Left ventricle myocardium superior (tissue), 1 donor: ENCODE measurements at regions not wholly inside any gene's neighbourhood (a gene's known extent, or its start where the extent isn't known, plus 50 kb on each side); places are given as distances from the start of the nearest gene placed in this dataset.
A peak's percentile ranks its signal among the peaks of the same experiment; 100 is the strongest.
"Not testable (repeated sequence)": the region's sequence is repeated elsewhere in the genome, so short reads cannot be mapped to it uniquely, and the experiment has no call there.

Experiments
- ATAC-seq: fragments of 200-7000 bp; cut with Tn5 transposase; one replicate; pipeline ENCODE4 v1.9.1; 2020; ENCODE audit warnings: mild to moderate bottlenecking, moderate library complexity
- DNase-seq: peaks from one replicate; pipeline ENCODE4 v3.0.0-alpha.2; 2020
- intact Hi-C: fragments of 100-400 bp; cut with micrococcal nuclease; formaldehyde crosslinking; loops from one replicate; pipeline ENCODE4 v1.11.0; 2022
- donor health status: DM: no; HTN: yes; CAD: no; lungs with severe emphysema.

DNA sequence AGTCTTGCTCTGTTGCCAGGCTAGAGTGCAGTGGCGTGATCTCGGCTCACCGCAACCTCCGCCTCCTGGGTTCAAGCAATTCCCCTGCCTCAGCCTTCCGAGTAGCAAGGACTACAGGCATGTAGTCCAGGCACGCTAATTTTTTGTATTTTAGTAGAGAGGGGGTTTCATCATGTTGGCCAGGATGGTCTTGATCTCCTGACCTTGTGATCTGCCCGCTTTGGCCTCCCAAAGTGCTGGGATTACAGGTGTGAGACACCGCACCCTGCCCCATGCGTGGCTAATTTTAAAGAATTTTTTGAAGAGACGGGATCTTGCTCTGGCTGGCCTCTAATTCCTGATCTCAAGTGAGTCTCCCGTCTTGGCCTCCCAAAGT lies 168.8 kb upstream of the ZNF217 start:
- ATAC-seq, intact Hi-C loops: not testable (repeated sequence)

DNA sequence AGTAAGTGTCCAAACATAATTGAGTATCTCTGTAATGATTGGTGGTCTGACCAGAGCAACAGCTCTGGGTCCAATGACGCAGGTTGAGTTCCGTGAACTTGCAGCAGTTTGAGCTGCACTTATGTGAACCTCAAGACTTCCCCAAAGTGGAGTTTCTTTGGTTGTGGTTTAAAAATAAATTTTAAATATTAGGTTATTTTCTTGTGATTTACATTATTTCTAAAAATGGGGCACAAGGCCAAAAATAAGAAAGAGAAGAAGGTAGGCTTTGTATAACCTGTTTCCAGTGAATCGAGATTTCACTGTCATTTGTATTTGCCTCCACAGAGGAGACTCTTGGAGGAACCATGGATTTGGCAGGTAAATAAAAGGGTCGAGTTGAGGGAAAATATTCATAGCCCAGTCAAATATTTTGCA lies 166.4 kb upstream of the ZNF217 start:
- ATAC-seq = no peak

More for the DNA sequence above, 168.8 kb upstream of the ZNF217 start:
- not testable (repeated sequence) for DNase-seq

GRCh38 chr20:53757472-53757913 lies 163.9 kb upstream of the ZNF217 start:
- DNase-seq (no peak), ATAC-seq (no peak)
- intact Hi-C loops = no loop called here

More for the DNA sequence above, 166.4 kb upstream of the ZNF217 start:
- no peak for DNase-seq
- intact Hi-C loops = no loop called here

GRCh38 chr20:53755733-53756531 lies 162.3 kb upstream of the ZNF217 start:
- ATAC-seq (no peak), DNase-seq (no peak)
- intact Hi-C loops = no loop called here

DNA sequence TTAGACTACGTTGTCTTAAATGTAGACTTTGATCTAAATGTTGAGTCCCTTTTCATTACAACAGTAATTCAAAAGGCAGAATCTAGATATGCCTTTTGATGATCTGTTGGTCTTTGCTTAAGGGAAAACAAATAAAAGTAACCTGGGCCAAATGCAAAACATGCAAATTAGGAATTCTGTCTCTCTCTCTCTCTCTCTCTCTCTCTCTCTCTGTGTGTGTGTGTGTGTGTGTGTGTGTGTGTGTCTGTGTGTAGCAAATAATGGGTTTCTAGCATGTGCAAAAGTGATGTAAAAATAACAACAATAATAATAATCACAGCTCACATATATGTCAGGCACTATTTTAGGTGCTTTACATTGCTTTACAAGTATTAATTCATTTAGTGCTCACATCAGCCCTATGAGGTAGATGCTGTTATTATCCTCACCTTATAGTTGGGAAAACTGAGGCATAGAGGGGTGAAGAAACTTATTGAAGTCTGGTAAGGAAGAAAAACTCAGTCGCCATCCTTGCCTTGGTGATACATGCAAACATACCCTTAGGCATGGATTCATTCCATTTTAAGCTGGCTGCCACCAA lies 160.3 kb upstream of the ZNF217 start:
- no peak for DNase-seq
- intact Hi-C loops = no loop called here
- ATAC-seq = no peak

- intact Hi-C loops = no loop called here
- ATAC-seq = no peak
- no peak for DNase-seq
Measured at GRCh38 chr20:53752971-53753879, 159.6 kb upstream of the ZNF217 start.

GRCh38 chr20:53752583-53752970 lies 158.9 kb upstream of the ZNF217 start:
- ATAC-seq (no peak), DNase-seq (no peak)
- intact Hi-C loops = no loop called here

DNA sequence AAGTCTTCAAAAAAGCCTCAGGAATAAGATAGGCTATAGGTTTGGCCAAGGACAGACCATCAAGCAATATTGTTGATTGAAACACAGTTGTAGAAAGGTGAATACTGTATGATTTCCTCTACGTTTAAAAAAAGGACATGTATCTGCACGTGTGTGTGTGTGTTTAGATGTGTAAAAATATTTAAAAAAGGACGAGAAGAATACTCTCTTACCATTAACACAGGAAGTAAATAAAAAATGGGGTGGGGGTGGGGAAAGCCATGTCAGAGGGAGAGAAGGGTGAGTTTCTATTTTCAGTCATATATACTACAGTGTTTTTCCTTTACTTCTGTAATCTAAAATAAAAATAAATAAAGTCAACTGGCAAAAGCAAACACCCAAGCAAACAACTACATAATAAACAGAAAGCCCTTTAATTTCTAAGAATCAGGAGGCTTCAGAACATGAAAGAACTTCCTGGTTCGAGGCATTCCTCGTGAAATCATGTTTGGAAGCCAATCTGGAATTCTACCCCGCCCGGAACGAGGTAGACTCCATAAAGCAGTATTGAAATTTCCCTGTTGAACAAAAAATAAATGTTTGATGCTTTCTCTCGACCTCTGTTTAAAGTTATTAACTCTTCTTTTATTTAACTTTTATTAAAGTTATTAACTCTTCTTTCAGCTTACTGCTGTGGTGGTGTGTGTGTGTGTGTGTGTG lies 158.1 kb upstream of the ZNF217 start:
- DNase-seq = no peak
- ATAC-seq = no peak
- intact Hi-C loops = no loop called here

- intact Hi-C loops = no loop called here
- DNase-seq = no peak
- ATAC-seq = peak; percentile 38
Measured at GRCh38 chr20:53750827-53751619, 157.4 kb upstream of the ZNF217 start.

DNA sequence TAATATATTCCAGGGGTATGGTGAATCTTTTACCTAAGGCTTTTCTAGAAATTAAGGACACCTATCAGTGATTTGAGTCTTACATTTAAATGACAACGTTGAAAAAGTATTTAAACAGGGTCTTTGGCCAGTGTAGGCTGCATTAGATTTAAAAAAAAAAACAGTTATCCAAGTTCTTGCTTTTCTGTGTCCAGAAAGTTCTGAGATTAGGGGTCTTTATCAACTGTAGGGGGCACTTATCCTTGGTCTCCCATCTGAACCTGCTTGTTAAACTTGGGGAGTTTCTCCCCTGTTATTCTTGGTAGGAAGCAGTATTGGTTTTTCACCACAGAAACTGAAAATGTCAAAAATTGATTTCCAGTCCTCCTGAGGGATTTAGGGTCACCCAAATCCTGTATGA lies 155.9 kb upstream of the ZNF217 start:
- intact Hi-C loops = no loop called here
- ATAC-seq = no peak

GRCh38 chr20:53748821-53749421 lies 155.3 kb upstream of the ZNF217 start:
- intact Hi-C loops = no loop called here
- DNase-seq = no peak
- no peak for ATAC-seq

More for the DNA sequence above, 155.9 kb upstream of the ZNF217 start:
- no peak for DNase-seq

- ATAC-seq = no peak
- intact Hi-C loops = no loop called here
Measured at GRCh38 chr20:53748176-53748575, 154.5 kb upstream of the ZNF217 start.

GRCh38 chr20:53743607-53744260 lies 150.1 kb upstream of the ZNF217 start:
- DNase-seq = no peak
- intact Hi-C loops = no loop called here
- no peak for ATAC-seq

More at GRCh38 chr20:53748176-53748575, 154.5 kb upstream of the ZNF217 start:
- no peak for DNase-seq

GRCh38 chr20:53742685-53743081 lies 149.0 kb upstream of the ZNF217 start:
- intact Hi-C loops = no loop called here
- DNase-seq (no peak), ATAC-seq (no peak)

DNA sequence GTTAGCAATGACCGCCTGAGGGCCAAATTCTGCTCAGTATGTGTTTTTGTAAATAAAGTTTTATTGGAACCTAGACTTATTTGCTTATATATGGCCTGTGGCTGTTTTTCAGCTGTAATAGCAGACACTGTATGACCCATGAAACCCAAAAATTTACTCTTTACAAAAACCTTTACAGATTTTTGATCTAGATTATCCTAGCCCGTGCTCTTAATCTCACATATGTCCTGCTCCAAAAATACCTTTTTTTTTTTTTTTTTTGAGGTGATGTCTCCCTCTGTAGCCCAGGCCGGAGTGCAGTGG lies 148.0 kb upstream of the ZNF217 start:
- ATAC-seq (no peak), DNase-seq (no peak)
- intact Hi-C loops = no loop called here

GRCh38 chr20:53739799-53740785 lies 146.5 kb upstream of the ZNF217 start:
- no peak for ATAC-seq
- no peak for DNase-seq
- intact Hi-C loops = no loop called here
